PFSK-1 (cell line): ENCODE measurements at regions not wholly inside any gene's neighbourhood (a gene's known extent, or its start where the extent isn't known, plus 50 kb on each side); places are given as distances from the start of the nearest gene placed in this dataset.

ENCODE experiments used
- POLR2AphosphoS5 ChIP-seq: IDR thresholded peaks from 2 replicates; pipeline ENCODE4 v1.6.1; 2012; ENCODE audit warnings: low read depth, mild to moderate bottlenecking, control low read depth, low read length, moderate library complexity
- TAF1 ChIP-seq: IDR thresholded peaks from 2 replicates; pipeline ENCODE4 v1.6.1; 2012; ENCODE audit warnings: low read length, control low read depth, borderline replicate concordance; ENCODE audit not compliant: insufficient read depth

DNA sequence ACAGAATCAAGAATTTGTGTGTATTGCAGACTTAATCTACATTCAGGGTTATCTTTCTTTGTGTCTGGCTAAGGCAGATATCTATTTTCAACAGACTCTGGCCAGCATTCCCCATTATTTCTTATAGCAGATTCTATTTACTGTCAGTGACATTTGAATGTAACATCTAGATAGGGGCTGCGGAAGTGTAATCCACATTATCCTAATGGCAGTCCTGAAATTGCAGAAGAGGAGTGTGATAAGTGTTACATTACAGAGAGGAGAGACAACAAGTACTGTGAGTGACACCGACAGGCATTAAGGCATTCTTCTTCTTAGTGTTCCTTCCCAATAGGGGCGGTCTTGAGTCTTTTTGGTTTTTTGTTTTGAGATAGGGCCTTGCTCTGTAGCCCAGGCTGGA lies 598.2 kb upstream of the NXPH2 start:
- no peak for TF ChIP-seq POLR2AphosphoS5
- TF ChIP-seq TAF1, result no peak
